ENCODE measurements at regions not wholly inside any gene's neighbourhood (a gene's known extent, or its start where the extent isn't known, plus 50 kb on each side); places are given as distances from the start of the nearest gene placed in this dataset.

DNA sequence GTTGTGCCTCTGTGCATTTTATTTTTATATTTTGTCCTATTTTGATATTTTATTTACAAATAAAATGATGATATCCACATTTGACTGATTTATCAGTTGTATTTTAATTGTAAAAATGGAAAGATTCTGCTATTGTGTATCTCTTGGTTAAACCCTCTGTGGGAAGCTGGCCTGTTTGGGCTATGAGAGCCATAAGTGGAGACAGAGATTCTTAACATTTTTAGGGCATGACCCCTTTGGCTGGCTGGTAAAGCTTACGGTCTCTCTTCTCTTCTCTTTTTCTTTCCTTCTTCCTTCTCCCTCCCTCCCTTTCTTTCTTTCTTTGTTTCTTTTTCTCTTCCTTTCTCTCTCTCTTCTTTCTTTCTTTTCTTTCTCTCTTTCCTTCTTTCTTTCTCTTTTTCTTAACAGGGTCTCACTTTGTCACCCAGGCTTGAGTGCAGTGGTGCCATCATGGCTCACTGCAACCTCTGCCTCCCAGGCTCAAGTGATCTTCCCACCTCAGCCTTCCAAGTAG, 172.3 kb upstream of the CDYL start:
- Histone ChIP-seq H3K36me3 (ENCODE audit: control insufficient read depth, insufficient read depth, low read length) (no peaks in the 10 kb centered on the region), H3K4me3 (ENCODE audit: low read length) (no peak overlapping the region), H3K4me1 (ENCODE audit: control insufficient read depth, insufficient read depth, low read length) (peaks cover 24% of the 10 kb centered on the region), H3K27me3 (ENCODE audit: control insufficient read depth, insufficient read depth, low read length) (no peaks in the 10 kb centered on the region), H3K27ac (ENCODE audit: low read length) (no peak overlapping the region), H3K9me3 (ENCODE audit: control insufficient read depth, insufficient read depth, low read length) (no peaks in the 10 kb centered on the region)
- ATAC-seq, result no peak
- DNase-seq, result no peak
- Mint-ChIP-seq H3K9me3 (no peaks in the 10 kb centered on the region), H3K27me3 (ENCODE audit: low read depth in 2 of 2) (peaks cover 0 to 5% of the 10 kb centered on the region in 2 donors), H3K4me1 (peaks cover 47 to 49% of the 10 kb centered on the region in 2 donors), H3K27ac (no peak overlapping the region), H3K36me3 (no peaks in the 10 kb centered on the region), H3K4me3 (no peak overlapping the region)
- intact Hi-C loops (cut with micrococcal nuclease), result loop anchor here (10.0 kb wide), 2 partner anchors 171 to 301 kb away; partner anchors contain the start of gene CDYL
- 44% methylated on average over 1 of the region's 1 CpG for WGBS (ENCODE audit: insufficient coverage)
- TF ChIP-seq, protein P1, sequence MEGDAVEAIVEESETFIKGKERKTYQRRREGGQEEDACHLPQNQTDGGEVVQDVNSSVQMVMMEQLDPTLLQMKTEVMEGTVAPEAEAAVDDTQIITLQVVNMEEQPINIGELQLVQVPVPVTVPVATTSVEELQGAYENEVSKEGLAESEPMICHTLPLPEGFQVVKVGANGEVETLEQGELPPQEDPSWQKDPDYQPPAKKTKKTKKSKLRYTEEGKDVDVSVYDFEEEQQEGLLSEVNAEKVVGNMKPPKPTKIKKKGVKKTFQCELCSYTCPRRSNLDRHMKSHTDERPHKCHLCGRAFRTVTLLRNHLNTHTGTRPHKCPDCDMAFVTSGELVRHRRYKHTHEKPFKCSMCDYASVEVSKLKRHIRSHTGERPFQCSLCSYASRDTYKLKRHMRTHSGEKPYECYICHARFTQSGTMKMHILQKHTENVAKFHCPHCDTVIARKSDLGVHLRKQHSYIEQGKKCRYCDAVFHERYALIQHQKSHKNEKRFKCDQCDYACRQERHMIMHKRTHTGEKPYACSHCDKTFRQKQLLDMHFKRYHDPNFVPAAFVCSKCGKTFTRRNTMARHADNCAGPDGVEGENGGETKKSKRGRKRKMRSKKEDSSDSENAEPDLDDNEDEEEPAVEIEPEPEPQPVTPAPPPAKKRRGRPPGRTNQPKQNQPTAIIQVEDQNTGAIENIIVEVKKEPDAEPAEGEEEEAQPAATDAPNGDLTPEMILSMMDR (IDR thresholded peaks at IDR 0.05), result no peak

GRCh38 chr6:4603291-4603690, 172.9 kb upstream of the CDYL start:
- H3K4me1 Mint-ChIP-seq, result peaks cover 41 to 43% of the 10 kb centered on the region in 2 donors
- 89% methylated on average over 7 of the region's 7 CpGs for WGBS (ENCODE audit: insufficient coverage)
- H3K9me3 ChIP-seq (ENCODE audit: control insufficient read depth, insufficient read depth, low read length), result no peaks in the 10 kb centered on the region
- H3K27ac Mint-ChIP-seq, result no peak overlapping the region
- no peak overlapping the region for H3K27ac ChIP-seq (ENCODE audit: low read length)
- H3K27me3 ChIP-seq (ENCODE audit: control insufficient read depth, insufficient read depth, low read length), result no peaks in the 10 kb centered on the region
- DNase-seq, result no peak
- no peak overlapping the region for H3K4me3 ChIP-seq (ENCODE audit: low read length)
- intact Hi-C loops (cut with micrococcal nuclease), result loop anchor here (10.0 kb wide), 2 partner anchors 172 to 302 kb away; partner anchors contain the start of gene CDYL
- H3K36me3 Mint-ChIP-seq, result no peaks in the 10 kb centered on the region
- H3K4me3 Mint-ChIP-seq, result no peak overlapping the region
- TF ChIP-seq, protein P1 (IDR thresholded peaks at IDR 0.05), result no peak
- H3K36me3 ChIP-seq (ENCODE audit: control insufficient read depth, insufficient read depth, low read length), result no peaks in the 10 kb centered on the region
- no peaks in the 10 kb centered on the region for H3K9me3 Mint-ChIP-seq
- no peak for ATAC-seq
- peaks cover 5 to 6% of the 10 kb centered on the region in 2 donors for H3K27me3 Mint-ChIP-seq (ENCODE audit: low read depth in 2 of 2)
- H3K4me1 ChIP-seq (ENCODE audit: control insufficient read depth, insufficient read depth, low read length), result peaks cover 18% of the 10 kb centered on the region

DNA sequence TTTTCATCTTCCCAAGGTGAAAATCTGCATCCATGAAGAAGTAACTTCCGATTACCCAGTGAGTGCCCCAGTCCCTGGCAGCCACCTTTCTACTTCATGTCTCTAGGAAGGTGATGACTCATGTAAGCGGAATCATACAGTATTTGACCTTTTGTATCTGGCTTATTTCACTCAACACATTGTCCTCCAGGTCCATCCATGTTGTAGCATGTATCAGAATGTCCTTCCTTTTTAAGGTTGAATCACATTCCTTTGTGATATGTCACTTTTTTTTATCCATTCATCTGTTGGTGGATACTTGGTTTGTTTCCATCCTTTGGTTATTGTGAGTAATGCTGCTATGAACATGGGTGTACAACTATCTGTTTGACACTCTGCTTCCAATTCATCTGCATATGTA, 176.3 kb upstream of the CDYL start:
- Histone ChIP-seq H3K27ac (ENCODE audit: low read length) (no peak overlapping the region), H3K27me3 (ENCODE audit: control insufficient read depth, insufficient read depth, low read length) (no peaks in the 10 kb centered on the region), H3K36me3 (ENCODE audit: control insufficient read depth, insufficient read depth, low read length) (no peaks in the 10 kb centered on the region), H3K9me3 (ENCODE audit: control insufficient read depth, insufficient read depth, low read length) (no peaks in the 10 kb centered on the region), H3K4me1 (ENCODE audit: control insufficient read depth, insufficient read depth, low read length) (no peaks in the 10 kb centered on the region), H3K4me3 (ENCODE audit: low read length) (no peak overlapping the region)
- Mint-ChIP-seq H3K27me3 (ENCODE audit: low read depth in 2 of 2) (peaks cover 7 to 19% of the 10 kb centered on the region in 2 donors), H3K9me3 (no peaks in the 10 kb centered on the region), H3K36me3 (no peaks in the 10 kb centered on the region), H3K27ac (no peak overlapping the region), H3K4me1 (peaks cover 8 to 9% of the 10 kb centered on the region in 2 donors), H3K4me3 (no peak overlapping the region)
- no peak for ATAC-seq
- no peak for DNase-seq
- 94% methylated on average over 2 of the region's 2 CpGs for WGBS (ENCODE audit: insufficient coverage)
- intact Hi-C loops (cut with micrococcal nuclease), result loop anchor here (10.0 kb wide), 2 partner anchors 175 to 305 kb away; partner anchors contain the start of gene CDYL
- TF ChIP-seq, protein P1 (IDR thresholded peaks at IDR 0.05), result no peak
